HK-2 (cell line): ENCODE measurements at regions not wholly inside any gene's neighbourhood (a gene's known extent, or its start where the extent isn't known, plus 50 kb on each side); places are given as distances from the start of the nearest gene placed in this dataset.
"Not testable (repeated sequence)": the region's sequence is repeated elsewhere in the genome, so short reads cannot be mapped to it uniquely, and the experiment has no call there.

Source experiments
- DNase-seq: peaks from one replicate; pipeline ENCODE4 v3.0.0-alpha.2; 2018; ENCODE audit not compliant: unreplicated experiment

DNA sequence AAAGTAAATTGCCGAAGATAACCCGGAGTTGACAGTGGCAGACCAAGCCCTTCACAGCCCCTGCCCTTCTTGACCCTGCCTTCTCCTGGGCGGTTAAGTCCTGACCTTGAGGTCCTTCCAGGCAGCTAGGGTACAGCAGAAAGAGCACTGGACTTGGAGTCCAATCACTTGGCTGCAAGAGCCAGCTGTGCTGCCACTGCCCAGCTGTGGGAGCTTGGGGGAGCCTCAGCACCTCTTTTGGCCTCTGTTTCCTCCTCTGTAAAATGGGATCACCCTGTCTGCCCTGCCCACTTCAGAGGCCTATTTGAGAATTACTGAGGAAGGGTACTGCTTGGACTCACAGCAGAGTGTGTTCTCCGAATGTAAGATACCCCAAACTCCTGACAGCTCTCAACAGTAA is 66.2 kb upstream of the SMAD6 start:
- DNase-seq: no peak

DNA sequence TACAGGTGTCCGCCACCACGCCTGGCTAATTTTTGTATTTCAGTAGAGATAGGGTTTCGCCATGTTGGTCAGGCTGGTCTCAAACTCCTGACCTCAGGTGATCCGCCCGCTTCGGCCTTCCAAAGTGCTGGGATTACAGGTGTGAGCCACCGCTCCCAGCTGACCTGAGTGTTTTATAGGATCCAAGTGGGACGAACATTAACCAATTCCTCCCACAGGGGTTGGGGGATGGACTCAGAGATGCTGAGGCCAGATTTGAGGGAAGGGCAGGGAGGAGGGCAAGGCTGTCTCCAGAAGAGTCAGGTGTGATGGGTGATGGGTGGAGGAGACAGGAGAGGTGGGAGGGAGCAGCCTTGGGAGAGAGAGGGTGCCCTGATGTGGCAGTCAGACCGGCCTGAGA is 65.0 kb upstream of the SMAD6 start:
- not testable (repeated sequence) for DNase-seq

DNA sequence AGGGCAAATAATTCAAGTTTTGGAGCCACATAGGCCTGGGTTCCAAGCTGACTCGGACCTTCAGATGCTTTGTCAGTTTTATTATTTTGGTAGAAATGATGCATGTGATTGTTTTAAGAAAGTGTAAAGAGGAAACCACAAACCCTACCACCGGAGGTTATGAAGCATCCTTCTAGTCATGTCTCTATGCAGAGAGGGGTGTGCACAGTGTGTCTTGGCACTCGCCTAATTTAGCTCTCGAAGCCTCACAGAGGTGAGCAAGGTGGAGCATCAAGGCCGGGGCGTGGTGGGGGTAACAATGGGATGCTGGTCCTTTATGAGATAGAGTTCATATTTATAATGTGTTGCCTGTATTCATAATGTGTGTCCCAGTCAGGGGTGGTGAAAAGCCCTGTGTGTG is 63.7 kb upstream of the SMAD6 start:
- no peak for DNase-seq

DNA sequence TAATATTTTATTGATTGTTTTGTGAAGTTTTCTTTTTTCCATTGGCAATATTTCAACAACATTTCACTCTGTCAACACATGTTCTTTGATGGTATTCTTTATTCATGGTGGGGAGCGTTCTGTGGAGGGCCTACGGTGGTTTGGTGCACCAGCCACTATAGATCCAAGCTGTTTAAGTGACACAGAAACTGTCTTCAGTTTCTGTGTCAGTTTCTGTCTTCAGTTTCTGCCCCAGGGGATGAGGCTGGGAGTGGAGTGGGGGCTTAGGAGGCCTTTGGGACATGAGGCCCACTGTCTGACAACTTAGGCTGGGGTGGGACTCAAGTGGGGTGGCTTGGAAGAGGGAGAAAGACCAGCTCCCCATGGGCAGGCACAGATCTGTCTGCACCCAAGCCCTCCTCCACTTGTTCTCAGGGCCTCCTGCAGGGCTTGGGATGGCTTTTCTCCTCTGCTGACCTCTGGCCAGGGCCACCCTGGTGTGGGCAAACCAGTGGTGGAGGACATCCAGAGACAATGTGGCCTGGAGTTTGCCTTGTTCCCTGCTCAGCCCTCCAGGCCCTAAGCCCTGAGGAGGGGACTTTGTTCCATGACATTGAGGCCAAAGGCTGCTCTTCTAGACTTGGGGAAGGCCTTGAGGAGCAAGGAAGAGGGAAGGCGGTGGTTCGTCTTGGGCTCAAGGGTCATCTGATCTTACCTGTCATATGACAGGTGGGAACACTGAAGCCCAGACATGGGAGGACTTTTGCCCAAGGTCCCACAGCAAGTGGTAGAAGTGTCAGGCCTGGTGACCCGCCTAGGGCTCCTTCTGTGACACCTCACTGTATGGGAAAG is 60.3 kb upstream of the SMAD6 start:
- no peak for DNase-seq

DNA sequence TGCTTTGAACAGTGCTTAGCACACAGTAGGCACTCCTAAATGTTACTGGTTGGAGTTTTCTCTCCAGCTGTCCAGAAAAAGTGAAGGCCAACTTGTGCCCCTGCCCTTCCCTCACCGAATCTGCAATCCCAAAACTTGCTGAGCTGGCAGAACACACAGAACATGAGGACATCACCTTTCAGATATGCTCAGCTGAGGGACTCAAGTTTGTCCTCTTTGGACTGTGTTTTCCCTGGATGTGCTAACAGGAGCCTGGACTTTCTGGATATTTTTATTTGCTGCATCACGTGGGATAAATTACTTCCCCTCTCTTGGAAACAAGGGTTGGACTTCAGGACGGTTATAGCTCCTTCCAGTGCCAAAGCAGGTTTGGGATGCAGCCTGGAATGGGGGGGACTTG is 59.5 kb upstream of the SMAD6 start:
- no peak for DNase-seq

DNA sequence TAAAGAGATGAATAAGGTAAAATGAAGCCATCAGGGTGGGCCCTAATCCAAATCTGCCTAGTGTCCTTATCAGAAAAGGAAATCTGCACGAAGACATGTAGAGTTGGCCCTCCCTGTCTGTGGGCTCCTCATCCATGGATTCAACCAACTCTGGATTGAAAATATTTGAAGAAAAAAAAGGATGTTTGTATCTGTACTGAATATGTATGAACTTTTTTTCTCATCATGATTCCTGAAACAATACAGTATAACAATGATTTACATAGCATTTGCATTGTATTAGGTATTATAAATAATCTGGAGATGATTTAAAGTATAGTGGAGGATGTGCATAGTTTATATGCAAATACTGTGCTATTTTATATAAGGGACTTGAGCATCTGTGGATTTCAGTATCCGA is 59.0 kb upstream of the SMAD6 start:
- DNase-seq: no peak

DNA sequence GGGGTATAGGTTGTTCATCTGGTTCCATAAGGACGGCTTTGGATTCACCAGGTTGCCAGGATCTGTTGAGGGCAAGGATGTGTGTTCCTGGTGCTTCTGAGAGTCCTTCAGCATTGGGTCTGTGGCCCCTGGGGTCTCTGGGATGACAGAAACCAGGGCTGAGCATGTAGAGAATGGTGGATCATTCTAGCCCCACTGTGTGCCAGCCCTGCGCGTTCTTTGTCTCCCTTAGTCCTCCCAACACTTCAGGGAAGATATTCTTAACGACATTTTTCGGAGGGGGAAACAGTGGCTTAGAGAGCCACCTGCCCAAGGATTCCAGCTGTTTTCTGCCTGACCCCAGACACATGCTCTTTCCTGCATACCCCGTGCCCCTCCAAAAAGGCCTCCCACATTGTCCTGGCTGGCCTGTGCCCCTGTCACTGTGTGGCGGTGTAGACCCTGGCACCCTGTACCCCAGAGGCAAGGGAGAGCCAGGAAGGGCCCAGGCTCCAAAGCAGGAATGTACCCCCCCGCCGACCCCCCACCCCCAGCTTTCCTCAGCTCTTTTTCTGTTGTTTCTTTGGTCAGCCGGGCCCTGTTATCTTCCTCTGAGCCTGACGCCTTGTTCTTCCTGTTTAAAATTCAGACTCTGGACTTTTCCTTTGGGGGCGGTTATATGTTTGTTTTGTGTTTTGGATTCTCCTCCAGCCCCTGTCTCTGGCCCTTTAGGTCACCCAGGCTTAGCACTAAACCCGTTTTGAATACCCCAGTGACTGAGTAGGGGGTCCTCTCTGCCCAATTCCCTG is 57.8 kb upstream of the SMAD6 start:
- DNase-seq: no peak

DNA sequence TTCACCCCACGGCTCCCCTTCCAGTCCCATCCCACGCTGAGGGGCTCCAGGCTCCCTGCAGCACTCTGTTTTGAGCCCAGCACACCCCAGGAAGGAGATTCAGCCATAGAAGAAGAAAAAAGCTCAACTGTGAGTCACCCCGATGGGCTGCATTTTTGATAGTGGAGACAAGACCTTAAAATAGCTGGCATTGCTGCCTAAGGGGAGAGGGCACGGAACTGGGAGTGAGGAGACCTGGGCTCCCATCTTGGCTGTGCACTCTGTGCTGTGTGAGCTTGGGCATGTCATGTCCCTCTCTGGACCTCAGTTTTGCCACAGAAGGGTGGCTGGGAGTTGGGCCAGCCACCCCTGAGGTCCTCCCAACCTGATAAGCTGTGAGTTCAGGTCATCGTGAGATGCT is 57.2 kb upstream of the SMAD6 start:
- DNase-seq: no peak

DNA sequence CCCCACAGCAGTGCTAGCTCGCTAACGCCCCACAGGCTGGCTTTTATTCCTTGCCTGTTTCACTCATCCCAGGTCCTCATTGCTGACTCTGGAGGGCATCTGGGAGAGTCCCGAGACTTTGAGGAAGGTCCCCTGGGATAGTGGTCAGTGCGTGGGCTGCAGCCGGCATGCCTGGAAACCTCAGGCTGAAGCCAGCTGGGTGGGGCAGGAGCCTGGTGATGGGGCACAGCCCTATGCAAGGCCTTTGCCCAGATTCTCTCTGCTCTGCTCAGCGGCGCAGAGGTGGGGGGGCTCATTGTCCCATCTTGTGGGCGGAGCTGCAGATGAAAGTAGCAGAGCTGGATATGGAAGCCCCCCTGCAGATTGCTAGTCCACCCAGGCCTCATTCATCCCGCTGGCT is 55.7 kb upstream of the SMAD6 start:
- DNase-seq: no peak

DNA sequence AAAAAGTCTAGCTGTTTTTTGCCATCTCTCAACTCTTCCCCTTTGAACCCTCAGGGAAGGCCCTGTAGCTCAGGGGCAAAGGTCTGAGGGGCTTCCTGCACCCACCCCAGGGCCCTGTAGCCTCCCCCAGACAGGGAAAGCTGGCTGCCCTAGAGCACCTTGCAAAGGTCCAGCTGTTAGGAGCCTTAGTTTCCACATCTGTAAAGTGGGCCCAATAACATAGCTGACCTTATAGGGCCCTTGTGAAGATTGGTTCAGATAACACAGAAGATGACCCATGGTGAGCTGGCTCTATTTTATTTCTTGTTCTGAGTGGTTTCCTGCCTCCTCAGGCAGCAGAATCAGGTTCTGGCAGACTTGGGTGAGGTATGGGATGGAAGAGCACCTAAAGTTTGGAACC is 55.2 kb upstream of the SMAD6 start:
- no peak for DNase-seq

DNA sequence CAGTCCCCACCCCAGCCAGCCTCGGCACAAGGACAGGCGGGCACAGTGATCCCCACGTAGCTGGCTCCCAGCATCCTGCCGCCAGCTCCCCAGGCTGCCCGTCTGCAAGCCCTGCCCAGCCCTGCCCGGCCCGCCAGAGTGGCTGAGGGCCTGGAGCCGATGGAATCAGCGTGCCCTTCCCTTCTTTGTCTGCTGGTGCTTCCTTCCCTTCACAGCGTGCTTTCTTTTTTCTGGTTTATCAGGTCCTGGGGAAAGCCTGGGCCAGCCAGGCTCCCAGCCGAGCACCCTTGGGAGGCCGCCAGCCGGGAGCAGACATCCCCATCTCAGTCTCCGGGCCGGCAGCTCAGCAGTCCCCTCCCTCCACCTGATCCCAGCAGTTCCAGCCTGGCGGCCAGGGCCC is 54.7 kb upstream of the SMAD6 start:
- no peak for DNase-seq

DNA sequence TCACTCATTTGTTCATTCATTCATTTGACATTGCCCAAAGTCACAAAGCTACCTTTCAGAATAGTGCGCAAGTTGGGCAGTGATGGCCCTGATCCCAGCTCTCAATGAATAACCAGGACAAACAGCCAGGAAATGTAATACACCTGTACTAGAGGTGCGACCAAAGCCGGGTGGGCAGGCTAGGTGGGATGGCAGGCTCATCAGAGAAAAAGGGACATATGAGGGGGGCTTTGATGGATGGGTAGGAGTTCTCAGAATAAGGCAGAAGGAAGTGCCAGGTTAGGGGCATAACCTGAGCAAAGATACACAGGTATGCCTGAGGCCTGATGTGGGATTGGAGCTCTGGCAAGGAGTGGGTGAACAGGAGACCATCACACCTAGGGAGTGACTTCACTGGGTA is 53.4 kb upstream of the SMAD6 start:
- DNase-seq: no peak

DNA sequence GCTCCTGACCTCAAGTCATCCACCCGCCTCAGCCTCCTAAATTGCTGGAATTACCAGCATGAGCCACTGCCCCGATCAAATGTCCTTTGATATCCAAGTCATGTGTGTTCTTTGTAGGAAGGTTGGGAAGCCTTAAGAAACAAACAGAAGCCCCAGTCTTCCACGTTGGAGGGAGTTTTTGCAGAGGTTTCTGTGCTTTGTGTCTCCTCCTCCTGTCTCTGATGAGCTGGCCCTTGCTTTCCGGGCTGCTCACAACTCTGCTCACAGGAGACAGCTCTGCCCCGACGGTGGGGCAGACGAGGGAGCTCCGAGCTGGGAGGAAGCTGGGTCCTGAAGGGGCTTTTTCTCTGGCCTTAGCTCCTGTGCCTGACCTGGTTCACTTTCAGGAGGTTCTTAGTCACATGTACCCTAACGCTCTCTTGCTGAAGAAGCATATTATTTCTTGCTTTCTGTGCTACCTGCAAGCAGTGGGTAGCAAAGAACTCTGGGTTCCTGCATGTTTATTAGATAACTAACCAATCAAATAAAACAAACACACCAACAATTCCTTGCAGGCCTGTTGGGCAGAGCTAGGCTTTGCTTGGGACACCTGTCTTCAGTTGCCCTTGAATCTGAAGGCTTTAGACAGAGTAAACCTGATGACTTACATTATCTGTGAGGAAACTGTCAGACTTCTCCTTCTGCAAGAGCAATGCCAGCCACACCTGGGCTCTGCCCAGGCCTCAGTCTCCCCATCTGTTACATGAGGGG is 52.6 kb upstream of the SMAD6 start:
- no peak for DNase-seq

DNA sequence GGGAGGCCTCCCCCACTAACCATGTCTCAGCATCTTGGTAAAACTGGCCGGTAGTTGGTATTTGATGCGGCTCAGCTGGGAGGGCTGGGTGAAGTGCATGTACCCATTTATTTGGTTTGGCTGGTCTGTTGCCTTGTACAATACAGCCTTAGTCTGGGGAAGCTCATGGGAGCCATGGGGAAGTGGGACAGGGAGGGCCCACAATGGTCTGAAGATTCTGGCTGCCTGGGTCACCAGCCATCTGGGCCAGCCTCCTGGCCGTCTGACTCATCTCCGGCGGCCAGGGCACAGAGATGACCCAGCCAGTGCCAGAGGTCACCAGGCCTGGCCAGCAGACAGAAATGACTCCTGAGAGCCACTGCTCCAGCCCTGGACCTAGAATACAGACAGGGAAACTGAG is 51.6 kb upstream of the SMAD6 start:
- no peak for DNase-seq

DNA sequence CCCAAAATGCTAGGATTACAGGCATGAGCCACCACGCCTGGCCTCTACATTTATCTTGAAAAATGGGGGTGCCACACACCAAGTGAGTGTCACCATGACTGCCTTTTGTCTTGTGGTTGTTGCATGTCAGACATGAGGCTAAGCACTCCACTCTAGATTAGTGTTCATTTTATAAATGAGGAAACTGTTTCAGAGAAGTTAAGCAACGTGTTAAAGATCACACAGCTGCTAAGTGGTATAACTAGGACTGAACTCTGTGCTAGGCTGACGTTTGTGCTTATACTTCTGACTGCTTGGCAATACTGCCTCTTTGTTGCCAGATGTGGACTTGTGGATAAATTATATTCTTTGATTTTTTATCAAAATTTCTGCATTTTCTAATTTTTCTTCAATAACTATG is 50.8 kb upstream of the SMAD6 start:
- no peak for DNase-seq

DNA sequence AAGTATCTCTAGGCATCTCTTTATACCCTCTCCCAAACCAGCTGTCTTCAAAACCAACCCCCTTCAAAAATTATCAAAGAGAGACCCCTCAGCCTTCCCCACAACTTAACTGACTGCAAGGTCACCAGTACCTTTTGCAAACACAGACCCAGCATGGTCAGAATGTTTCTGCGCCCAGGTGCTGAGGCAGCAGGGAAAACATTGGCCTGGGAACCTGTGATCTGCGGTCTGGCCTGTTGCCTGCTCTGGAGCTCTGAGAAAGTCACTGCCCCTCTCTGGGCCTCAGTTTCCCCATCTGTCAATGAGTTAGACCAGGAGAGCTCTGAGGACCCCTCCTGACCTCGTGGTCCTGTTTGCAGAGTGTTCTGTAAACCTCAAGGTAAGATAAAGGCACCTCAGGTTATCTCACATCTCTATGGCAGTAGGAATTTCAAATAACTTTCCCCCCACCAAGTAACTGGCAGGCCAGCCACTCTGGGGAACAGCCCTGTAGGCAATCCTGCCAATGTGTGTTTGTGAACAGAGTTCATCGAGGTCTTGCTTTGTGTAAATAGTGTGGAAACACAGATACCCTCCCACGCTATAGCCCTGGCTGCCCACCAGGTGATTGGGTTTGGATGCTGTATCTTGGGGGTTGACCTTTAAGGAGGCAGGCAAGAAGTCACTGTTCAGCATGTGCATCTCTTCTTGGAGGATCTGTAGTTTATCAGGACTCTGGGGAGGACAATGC is 50.0 kb upstream of the SMAD6 start:
- no peak for DNase-seq
